GM18870 (cell line): ENCODE measurements at regions not wholly inside any gene's neighbourhood (a gene's known extent, or its start where the extent isn't known, plus 50 kb on each side); places are given as distances from the start of the nearest gene placed in this dataset.
"Not testable (repeated sequence)": the region's sequence is repeated elsewhere in the genome, so short reads cannot be mapped to it uniquely, and the experiment has no call there.

ENCODE experiments used
- ATAC-seq: cut with Tn5 transposase; IDR thresholded peaks from one replicate; pipeline ENCODE4 v1.9.1; 2021; ENCODE audit warnings: moderate library complexity; ENCODE audit not compliant: unreplicated experiment

DNA sequence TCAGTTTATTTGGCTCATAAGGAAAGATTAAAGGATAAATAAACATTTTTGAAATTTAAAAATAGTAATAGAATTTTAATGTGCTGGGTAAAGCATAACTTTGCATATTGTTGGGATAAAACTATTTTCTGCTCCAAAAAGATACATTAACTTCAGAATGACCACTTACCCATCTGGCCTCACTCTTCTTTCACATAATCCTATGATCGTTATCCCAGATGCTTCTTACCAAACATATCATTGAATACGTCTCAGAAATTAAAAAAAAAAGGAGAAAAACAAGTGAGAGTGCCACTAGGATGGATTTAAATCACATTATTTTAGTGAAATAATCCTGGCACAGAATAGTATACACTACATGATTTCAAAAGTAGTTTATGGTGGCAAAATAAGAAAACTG is 677.5 kb upstream of the ZWINT start:
- no peak for ATAC-seq

DNA sequence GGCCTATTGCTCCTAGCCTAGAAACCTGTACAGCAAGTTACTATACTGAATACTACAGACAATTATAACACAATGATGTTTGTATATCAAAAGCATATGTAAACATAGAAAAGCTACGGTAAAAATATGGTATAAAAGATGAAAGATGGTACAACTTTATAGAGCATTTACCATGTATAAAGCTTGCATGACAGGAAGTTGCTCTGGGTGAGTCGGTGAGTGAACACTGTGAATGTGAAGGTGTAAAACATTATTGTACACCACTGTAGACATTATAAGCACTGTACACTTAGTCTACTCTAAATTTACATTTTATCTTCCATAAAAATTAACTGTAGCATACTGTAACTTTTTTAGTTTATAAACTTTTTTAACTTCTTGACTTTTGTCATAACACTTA is 674.3 kb upstream of the ZWINT start:
- no peak for ATAC-seq

DNA sequence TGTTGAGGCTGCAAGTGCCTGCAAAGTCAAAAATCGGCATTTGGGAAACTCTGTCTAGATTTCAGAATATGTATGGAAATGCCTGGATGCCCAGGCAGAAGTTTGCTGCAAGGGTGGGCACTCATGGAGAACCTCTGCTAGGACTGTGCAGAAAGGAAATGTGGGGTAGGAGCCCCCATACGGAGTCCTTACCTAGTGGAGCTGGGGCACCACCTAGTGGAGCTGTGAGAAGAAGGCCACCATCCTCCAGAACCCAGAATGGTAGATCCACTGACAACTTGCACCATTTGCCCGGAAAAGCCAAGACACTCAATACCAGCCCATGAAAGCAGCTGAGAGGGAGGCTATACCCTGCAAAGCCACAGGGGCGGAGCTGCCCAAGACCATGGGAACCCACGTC is 671.2 kb upstream of the ZWINT start:
- ATAC-seq, result not testable (repeated sequence)

DNA sequence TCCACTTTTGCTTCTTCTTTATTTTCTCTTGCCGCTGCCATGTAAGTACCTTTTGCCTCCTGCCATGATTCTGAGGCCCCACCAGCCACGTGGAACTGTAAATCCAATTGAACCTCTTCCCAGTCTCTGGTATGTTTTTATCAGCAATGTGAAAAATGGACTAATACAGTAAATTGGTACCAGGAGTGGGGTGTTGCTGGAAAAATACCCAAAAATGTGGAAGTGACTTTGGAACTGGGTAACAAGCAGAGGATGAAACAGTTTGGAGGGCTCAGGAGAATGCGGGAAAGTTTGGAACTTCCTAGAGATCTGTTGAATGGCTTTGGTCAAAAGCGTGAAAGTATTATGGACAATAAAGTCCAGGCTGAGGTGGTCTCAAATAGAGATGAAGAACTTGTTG is 670.3 kb upstream of the ZWINT start:
- ATAC-seq, result no peak

- ATAC-seq, result no peak
Observed at GRCh38 chr10:57026307-57026706, 665.2 kb upstream of the ZWINT start.

DNA sequence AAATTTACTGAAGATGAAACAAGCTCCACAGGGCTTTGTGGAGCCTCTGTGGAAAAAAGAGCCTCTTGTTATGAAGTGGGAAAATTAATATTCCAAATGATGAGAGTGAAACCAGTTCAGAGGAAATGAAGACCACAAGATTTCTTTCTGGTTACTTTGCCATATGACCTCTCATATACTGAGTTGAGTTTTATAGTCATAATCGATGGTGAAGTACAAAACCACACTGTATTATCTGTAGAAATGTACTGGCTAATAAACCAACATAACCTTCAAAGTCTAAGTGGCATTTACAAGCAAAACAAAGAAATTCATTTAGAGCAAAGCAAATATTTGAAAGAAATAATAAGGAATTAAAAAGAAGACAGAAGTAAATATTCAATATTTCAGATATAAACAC is 662.6 kb upstream of the ZWINT start:
- ATAC-seq, result no peak

DNA sequence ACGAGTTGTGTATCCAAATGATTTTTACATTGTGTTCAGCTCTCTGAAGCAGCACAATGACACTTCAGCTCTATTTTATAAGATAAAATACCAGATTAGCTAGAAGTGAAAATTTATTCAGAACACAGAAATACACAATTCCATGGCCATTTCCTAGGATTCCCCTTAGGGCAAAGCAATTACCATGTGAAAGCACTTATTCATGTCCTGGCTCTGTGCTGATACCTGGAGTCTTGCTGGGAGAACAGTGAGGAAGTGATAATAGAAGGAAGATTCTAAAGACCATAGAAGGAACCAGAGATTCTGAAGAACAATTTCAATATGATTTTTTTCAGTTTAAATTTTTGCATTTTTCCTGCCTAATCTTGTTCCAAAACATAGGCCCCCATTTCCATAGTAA is 657.4 kb upstream of the ZWINT start:
- ATAC-seq, result no peak

- ATAC-seq, result no peak
Observed at GRCh38 chr10:57017356-57018037, 656.4 kb upstream of the ZWINT start.

GRCh38 chr10:57015595-57016318 is 654.7 kb upstream of the ZWINT start:
- no peak for ATAC-seq

DNA sequence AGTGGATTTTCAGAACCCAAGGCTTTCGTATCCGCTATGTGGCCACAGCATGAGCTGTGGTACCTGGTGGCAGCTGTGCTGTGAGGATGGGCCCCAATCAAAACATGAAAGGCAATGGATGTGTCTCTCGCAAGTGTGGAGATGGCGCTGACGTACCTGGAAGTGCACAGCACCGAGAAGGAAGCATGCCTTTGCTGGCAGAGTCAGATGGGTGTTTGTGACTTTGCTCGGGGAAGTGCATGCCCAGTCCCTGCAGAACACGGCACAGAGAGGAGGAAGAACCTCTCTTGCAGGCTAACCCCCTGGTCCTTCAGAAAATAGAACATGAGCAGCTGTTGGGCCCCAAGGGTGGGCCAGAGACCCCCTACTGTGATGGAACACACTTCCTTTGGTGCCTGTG is 654.1 kb upstream of the ZWINT start:
- ATAC-seq, result no peak

DNA sequence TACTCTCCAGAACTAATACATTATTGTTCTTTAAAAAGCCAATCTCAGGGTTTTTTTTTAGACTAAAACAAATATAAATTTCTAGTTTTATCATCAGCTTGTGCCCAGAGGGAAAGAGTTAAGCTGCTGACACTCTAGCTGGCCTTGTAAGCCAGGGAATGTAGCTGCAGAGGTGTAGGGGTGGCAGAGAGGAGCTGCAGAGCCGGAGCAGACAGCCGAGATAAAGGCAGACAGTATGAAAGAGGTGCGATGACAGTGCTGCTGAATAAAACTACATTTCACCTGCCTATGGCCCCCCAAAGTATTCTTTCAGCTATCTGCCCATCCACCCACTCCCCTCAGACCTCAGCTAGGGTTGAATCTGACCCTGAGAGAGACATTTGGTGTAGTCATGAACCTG is 653.7 kb upstream of the ZWINT start:
- no peak for ATAC-seq

- ATAC-seq, result no peak
Observed at GRCh38 chr10:57008189-57008588, 647.1 kb upstream of the ZWINT start.

DNA sequence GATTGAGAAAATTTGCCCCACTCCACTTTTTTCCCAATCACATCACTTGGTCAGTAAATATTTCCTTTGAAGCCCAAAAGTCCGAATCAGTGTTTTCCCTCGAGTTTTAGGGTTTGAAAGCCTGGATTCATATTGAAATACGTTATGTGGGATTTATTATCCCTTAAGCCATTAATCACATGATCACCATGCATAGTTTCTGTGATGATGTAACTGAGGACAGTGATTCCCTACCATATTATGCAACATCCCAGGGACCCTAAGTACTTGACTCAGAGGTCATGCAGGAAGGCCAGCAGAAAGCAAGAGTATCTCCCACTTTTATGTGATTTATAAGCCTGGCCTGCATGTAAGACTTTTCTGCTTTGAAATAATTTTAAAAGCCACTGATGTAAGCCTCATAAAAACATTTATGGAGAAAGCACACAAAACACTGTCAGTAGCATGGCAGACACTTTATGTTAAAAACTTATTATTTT is 630.6 kb upstream of the ZWINT start:
- ATAC-seq, result no peak

DNA sequence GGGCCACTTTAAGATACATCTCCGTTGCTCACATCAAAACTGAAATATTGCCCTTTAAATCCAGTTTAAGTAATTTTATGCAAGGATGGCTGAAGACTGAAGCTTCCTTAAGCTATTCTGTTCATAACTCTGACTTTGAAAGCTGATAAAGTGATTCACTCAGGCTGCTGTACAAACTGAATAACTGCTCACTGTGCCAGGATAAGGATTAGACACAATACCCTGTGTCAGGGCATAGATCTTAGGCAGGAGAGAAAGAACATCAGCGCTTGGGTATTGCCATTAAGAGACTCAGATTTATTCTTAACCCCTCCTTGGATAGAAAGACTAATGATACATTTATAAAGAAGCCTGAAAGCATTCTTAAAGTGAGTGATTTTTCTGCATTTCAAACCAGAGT is 614.5 kb upstream of the ZWINT start:
- ATAC-seq, result no peak

GRCh38 chr10:56973766-56974165 is 612.7 kb upstream of the ZWINT start:
- ATAC-seq, result no peak

DNA sequence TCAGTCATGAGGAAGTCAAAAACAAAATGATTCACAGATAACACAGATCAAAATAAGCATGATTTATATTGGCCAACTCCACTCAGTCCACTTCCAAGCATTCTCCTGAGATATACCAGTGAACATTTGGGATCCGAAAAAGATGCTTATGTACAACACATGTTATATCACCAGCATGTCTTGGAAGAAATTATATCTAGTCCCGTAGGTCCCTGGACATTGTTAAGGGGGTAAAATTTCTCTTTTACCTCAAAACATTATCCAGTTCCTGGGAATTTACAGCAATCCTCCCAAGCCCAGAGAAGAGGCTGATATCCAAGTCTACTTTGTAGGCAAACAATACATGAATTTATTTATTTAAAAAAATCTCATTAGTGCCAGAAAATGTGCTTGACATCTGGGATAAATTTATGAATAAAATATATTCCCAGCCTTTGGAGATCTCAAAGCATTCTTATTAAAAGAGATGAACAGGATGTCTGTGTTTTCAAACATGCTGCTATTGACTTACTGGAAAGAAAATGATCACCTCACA is 582.2 kb upstream of the ZWINT start:
- ATAC-seq, result no peak

DNA sequence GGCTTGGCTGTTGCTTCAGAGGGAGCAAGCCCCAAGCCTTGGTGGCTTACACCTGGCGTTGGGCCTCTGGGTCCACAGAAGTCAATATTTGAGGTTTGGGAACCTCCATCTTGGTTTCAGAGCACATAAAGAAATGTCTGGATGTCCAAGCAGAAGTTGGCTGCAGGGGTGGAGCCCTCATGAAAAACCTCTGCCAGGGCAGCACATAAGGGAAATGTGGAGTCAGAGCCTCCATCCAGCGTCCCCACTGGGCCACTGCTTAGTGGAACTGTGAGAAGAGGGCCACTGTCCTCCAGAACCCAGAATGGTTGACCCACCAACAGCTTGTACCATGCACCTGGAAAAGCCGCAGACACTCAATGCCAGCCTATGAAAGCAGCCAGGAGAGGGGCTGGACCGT is 573.5 kb upstream of the ZWINT start:
- ATAC-seq, result no peak

- no peak for ATAC-seq
Observed at GRCh38 chr10:56928714-56929113, 567.7 kb upstream of the ZWINT start.

DNA sequence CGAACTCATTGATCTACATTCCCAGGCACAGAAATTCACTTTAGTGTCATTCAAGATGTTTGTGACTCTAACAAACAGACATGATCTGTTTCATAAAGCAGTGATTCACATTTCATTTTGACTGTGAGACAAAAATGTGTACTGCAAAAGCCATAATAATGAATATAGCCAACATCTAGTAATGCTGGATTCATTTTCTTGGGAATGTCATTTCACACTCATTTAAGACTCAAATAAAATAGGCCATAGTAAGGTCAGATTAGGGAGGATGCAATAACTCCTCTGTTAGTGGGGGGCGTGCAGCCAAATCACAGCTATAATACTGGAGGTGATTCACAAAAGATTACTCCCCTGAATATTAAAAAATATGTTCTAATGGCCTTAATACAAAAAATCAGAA is 566.6 kb upstream of the ZWINT start:
- no peak for ATAC-seq

- no peak for ATAC-seq
Observed at GRCh38 chr10:56920601-56921261, 559.7 kb upstream of the ZWINT start.

DNA sequence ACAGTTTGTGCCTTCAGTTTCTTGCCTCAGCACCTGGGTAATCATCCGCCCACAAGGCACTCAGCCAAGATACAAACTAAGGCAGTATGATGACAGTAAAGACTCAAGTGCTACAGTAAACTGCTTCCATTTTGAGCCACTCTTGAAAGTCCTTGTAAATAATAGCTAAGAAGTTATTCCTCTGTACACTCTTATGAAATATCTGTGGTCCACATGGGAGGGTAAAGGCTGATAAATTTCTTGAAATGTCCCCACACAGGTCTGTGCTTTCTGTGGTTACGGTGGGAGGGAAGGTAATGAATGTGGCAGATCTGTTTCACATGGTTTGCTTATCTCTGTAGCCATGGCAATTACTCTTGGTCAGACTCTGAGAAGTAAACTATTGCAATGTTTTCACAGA is 551.0 kb upstream of the ZWINT start:
- peak; percentile 65 for ATAC-seq

- ATAC-seq, result no peak
Observed at GRCh38 chr10:56905051-56905450, 544.0 kb upstream of the ZWINT start.
